BE2C (cell line): ENCODE measurements at regions not wholly inside any gene's neighbourhood (a gene's known extent, or its start where the extent isn't known, plus 50 kb on each side); places are given as distances from the start of the nearest gene placed in this dataset.

Experiments
- DNase-seq: peaks from one replicate; pipeline ENCODE4 v3.0.0-alpha.2; 2020
- H3K27me3 ChIP-seq: fragments of 250-450 bp; sonication (Bioruptor Pico); 2 replicates; pipeline ENCODE4 v1.5.1; 2020; ENCODE audit warnings: mild to moderate bottlenecking
- H3K36me3 ChIP-seq: fragments of 250-450 bp; sonication (Bioruptor Pico); 2 replicates; pipeline ENCODE4 v1.5.1; 2020; ENCODE audit warnings: mild to moderate bottlenecking
- H3K4me1 ChIP-seq: fragments of 250-450 bp; sonication (Bioruptor Pico); 2 replicates; pipeline ENCODE4 v1.5.1; 2020
- H3K4me3 ChIP-seq: 2 replicates; pipeline ENCODE4 v1.5.1; 2011; ENCODE audit warnings: low read depth, low read length
- H3K9me3 ChIP-seq: fragments of 250-450 bp; sonication (Bioruptor Pico); 2 replicates; pipeline ENCODE4 v1.5.1; 2020
- TF ChIP-seq, protein P1 (sequence below): IDR thresholded peaks from 2 replicates; pipeline ENCODE4 v1.5.1; 2012; ENCODE audit warnings: mild to moderate bottlenecking, low read depth, low read length

DNA sequence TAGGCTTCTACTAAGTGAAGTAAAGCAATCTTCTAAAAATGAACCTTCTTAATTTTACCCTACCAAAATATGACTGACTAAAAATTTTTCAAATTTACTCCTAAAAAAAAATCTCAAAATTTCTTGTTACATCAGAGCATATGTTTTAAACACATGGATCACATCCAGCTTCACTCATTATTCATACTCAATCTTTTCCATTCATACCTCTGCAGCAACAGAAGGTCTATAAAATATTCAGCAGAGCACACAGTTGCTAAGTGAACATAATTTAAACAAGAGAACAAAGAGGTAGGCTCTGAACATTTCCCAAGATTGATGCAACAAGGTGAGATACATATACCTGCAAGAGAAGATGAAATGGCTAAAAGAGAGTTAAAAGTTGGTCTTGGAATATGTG lies 213.9 kb downstream of the SOD2 start:
- H3K4me3 ChIP-seq = no peak overlapping the region
- TF ChIP-seq, protein P1, sequence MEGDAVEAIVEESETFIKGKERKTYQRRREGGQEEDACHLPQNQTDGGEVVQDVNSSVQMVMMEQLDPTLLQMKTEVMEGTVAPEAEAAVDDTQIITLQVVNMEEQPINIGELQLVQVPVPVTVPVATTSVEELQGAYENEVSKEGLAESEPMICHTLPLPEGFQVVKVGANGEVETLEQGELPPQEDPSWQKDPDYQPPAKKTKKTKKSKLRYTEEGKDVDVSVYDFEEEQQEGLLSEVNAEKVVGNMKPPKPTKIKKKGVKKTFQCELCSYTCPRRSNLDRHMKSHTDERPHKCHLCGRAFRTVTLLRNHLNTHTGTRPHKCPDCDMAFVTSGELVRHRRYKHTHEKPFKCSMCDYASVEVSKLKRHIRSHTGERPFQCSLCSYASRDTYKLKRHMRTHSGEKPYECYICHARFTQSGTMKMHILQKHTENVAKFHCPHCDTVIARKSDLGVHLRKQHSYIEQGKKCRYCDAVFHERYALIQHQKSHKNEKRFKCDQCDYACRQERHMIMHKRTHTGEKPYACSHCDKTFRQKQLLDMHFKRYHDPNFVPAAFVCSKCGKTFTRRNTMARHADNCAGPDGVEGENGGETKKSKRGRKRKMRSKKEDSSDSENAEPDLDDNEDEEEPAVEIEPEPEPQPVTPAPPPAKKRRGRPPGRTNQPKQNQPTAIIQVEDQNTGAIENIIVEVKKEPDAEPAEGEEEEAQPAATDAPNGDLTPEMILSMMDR = no peak
- no peaks in the 10 kb centered on the region for H3K36me3 ChIP-seq
- no peaks in the 10 kb centered on the region for H3K9me3 ChIP-seq
- no peaks in the 10 kb centered on the region for H3K4me1 ChIP-seq
- DNase-seq = no peak
- H3K27me3 ChIP-seq = peaks cover 7% of the 10 kb centered on the region; the same call in 1 of the 2 replicates

DNA sequence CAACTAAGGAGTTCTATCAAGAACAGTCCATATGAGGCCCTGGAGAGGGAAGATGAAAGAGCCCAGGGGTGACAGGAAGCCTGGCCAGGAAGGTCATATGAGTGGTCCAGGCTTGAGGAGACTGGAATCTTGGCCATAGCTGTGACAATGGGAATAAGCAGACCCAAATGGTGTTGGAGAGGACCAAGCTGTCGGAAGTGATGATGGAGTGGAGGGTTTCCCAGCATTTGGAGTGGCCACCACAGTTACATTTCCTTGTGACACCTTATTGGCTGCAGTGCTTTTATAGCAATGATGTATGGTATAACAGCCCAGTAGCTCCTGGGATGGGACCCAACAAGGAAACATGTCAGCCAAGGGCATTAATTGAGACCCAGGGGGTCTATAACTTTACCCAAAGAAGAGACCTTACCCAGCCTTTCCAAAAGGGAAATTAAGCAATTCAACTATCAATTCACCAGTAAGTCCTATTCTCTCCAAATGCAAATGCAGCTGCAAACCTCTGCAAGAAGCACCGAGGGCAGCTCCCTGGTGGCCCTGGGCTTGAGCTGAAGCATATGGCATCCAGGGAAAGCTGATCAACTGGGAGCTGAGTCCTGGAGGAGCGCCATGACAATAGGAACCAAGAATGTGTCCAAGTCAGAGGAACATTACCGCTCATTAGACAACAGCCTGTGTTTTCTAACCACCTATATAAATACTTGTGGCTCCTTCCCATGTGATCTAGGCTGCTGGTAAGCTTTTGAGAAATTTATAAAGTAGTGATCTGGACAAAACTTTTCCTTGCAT lies 219.4 kb downstream of the SOD2 start:
- no peak overlapping the region for H3K4me3 ChIP-seq
- H3K36me3 ChIP-seq = no peaks in the 10 kb centered on the region
- TF ChIP-seq, protein P1 = no peak
- DNase-seq = no peak
- H3K4me1 ChIP-seq = no peaks in the 10 kb centered on the region
- H3K27me3 ChIP-seq = no peaks in the 10 kb centered on the region
- H3K9me3 ChIP-seq = no peaks in the 10 kb centered on the region

DNA sequence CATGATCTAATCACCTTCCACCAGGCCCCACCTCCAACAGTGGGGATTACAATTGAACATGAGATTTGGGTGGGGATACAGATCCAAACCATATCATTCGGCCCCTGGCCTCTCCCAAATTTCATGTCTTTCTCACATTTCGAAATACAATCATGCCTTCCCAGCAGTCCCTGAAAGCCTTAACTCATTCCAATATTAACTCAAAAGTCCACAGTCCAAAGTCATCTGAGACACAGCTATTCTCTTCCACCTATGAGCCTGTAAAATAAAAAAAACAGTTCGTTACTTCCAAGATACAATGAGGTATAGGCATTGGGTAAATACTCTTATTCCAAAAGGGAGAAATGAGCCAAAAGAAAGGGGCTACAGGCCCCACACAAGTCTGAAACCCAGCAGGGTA lies 222.6 kb downstream of the SOD2 start:
- no peaks in the 10 kb centered on the region for H3K9me3 ChIP-seq
- no peaks in the 10 kb centered on the region for H3K36me3 ChIP-seq
- TF ChIP-seq, protein P1 = no peak
- no peaks in the 10 kb centered on the region for H3K27me3 ChIP-seq
- H3K4me3 ChIP-seq = no peak overlapping the region
- no peaks in the 10 kb centered on the region for H3K4me1 ChIP-seq
- no peak for DNase-seq

DNA sequence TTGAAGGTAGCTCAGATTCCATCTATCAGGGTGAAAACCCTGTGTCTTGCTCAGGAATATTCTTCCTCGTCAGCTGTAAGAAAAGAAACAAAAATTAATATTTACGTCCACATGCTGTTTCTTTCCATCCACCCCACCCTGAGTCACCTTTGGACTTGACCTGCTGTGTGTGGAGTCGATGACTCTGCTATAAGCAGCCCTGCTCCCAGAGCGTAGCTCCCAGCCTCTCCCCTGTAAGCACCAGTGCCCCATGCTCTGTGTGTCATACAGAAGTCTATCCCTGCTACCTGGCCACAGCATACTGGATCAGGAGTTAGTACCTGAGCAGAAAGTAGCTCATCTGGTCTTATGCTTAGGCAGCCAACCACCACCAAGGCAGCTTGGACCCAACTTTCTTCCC lies 223.6 kb downstream of the SOD2 start:
- Histone ChIP-seq H3K4me1 (no peaks in the 10 kb centered on the region), H3K27me3 (no peaks in the 10 kb centered on the region), H3K36me3 (no peaks in the 10 kb centered on the region), H3K4me3 (no peak overlapping the region), H3K9me3 (no peaks in the 10 kb centered on the region)
- TF ChIP-seq, protein P1 = no peak
- no peak for DNase-seq

DNA sequence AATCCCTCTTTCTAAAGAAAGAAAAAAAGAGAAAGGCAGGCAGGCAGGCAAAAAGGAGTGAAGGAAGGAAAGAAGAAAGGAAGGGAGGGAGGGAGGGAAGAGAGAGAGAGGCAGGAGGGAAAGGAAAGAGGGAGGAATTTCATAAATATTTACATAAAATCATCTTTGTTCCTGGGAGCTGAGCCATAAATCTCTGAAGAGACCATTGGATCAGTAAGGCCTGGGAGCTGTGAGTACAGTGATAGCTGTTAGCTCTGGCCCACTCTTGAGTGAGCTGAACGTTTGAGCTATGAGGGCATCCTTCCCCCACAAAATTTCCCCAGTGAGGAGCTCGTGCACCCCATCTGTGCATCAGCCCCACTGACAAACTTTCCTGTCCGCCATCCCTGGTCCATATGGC lies 224.0 kb downstream of the SOD2 start:
- TF ChIP-seq, protein P1 = no peak
- Histone ChIP-seq H3K36me3 (no peaks in the 10 kb centered on the region), H3K27me3 (no peaks in the 10 kb centered on the region), H3K4me3 (no peak overlapping the region), H3K9me3 (no peaks in the 10 kb centered on the region), H3K4me1 (no peaks in the 10 kb centered on the region)
- DNase-seq = no peak

DNA sequence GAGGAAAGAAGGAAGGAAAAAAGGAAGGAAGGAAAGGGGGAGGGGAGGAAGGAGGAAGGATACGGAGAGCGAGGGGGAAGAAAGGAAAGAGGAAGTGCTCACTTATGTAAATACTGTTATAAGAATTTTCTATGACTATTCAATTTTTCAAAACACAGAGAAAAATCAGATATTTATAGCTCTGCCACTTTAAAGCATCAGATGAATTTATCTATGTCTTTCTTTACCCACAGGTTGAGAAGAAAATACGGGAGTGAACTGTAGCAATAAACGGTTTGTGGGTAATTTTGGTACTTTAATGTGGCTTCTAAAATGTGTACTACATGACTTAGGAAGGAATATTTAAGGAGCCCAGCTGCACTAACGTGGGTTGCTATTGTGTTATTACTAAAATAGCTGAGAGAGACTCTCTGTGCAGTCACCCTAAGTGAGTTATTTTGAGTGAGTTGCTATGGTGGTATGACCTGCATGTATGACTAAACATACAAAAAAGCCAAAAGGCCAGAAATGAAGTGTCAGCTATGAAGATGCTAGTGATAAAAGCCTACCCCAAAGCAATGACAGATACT lies 225.5 kb downstream of the SOD2 start:
- Histone ChIP-seq H3K9me3 (no peaks in the 10 kb centered on the region), H3K36me3 (no peaks in the 10 kb centered on the region)
- DNase-seq = no peak

More for the DNA sequence above, 225.5 kb downstream of the SOD2 start:
- H3K4me1 ChIP-seq = no peaks in the 10 kb centered on the region
- no peaks in the 10 kb centered on the region for H3K27me3 ChIP-seq
- no peak overlapping the region for H3K4me3 ChIP-seq
- TF ChIP-seq, protein P1 = no peak
